ENCODE measurements at regions not wholly inside any gene's neighbourhood (a gene's known extent, or its start where the extent isn't known, plus 50 kb on each side); places are given as distances from the start of the nearest gene placed in this dataset.

- DNase-seq: no peak
- Histone ChIP-seq H3K27ac (no peak overlapping the region), H3K4me3 (ENCODE audit: low read depth, low read length) (no peak overlapping the region), H3K27me3 (ENCODE audit: insufficient read depth, low read depth, severe bottlenecking) (no peaks in the 10 kb centered on the region), H3K9me3 (ENCODE audit: severe bottlenecking) (no peaks in the 10 kb centered on the region), H3K36me3 (no peaks in the 10 kb centered on the region)
- TF ChIP-seq CTCF (IDR thresholded peaks at IDR 0.05; ENCODE audit: low read depth, low read length): no peak
These were observed 427.2 kb downstream of the OCA2 start for GRCh38 chr15:27671819-27672437.

- Histone ChIP-seq H3K4me3 (ENCODE audit: low read depth, low read length) (no peak overlapping the region), H3K9me3 (ENCODE audit: severe bottlenecking) (no peaks in the 10 kb centered on the region), H3K27ac (no peak overlapping the region), H3K27me3 (ENCODE audit: insufficient read depth, low read depth, severe bottlenecking) (no peaks in the 10 kb centered on the region), H3K36me3 (no peaks in the 10 kb centered on the region)
- TF ChIP-seq CTCF (IDR thresholded peaks at IDR 0.05; ENCODE audit: low read depth, low read length): no peak
- DNase-seq: no peak
These were observed 428.5 kb downstream of the OCA2 start for GRCh38 chr15:27670486-27671209.

- no peaks in the 10 kb centered on the region for H3K36me3 ChIP-seq
- H3K9me3 ChIP-seq (ENCODE audit: severe bottlenecking): no peaks in the 10 kb centered on the region
- no peak for TF ChIP-seq CTCF (IDR thresholded peaks at IDR 0.05; ENCODE audit: low read depth, low read length)
- no peak for DNase-seq
- no peaks in the 10 kb centered on the region for H3K27me3 ChIP-seq (ENCODE audit: insufficient read depth, low read depth, severe bottlenecking)
- H3K4me3 ChIP-seq (ENCODE audit: low read depth, low read length): no peak overlapping the region
- no peak overlapping the region for H3K27ac ChIP-seq
These were observed 429.5 kb downstream of the OCA2 start for GRCh38 chr15:27669641-27670040.

- Histone ChIP-seq H3K36me3 (no peaks in the 10 kb centered on the region), H3K27ac (no peak overlapping the region), H3K4me3 (ENCODE audit: low read depth, low read length) (no peak overlapping the region), H3K27me3 (ENCODE audit: insufficient read depth, low read depth, severe bottlenecking) (no peaks in the 10 kb centered on the region), H3K9me3 (ENCODE audit: severe bottlenecking) (no peaks in the 10 kb centered on the region)
- TF ChIP-seq CTCF (IDR thresholded peaks at IDR 0.05; ENCODE audit: low read depth, low read length): no peak
- no peak for DNase-seq
These were observed 430.5 kb downstream of the OCA2 start for GRCh38 chr15:27668471-27669220.

- TF ChIP-seq CTCF (IDR thresholded peaks at IDR 0.05; ENCODE audit: low read depth, low read length): no peak
- Histone ChIP-seq H3K27ac (no peak overlapping the region), H3K27me3 (ENCODE audit: insufficient read depth, low read depth, severe bottlenecking) (no peaks in the 10 kb centered on the region), H3K36me3 (no peaks in the 10 kb centered on the region), H3K9me3 (ENCODE audit: severe bottlenecking) (no peaks in the 10 kb centered on the region), H3K4me3 (ENCODE audit: low read depth, low read length) (no peak overlapping the region)
- DNase-seq: no peak
These were observed 434.1 kb downstream of the OCA2 start for GRCh38 chr15:27665002-27665401.

All from WERI-Rb-1 (cell line).